H1 (cell line): ENCODE measurements at regions not wholly inside any gene's neighbourhood (a gene's known extent, or its start where the extent isn't known, plus 50 kb on each side); places are given as distances from the start of the nearest gene placed in this dataset.

ENCODE experiments used
- CTCF ChIA-PET: fragments of 300-600 bp; sonication (Branson Sonifier 250); formaldehyde crosslinking; loops from one replicate; lab custom pipeline; 2021; ENCODE audit not compliant: partially characterized antibody; lab: Charles Lee
- POLR2A ChIA-PET: fragments of 300-600 bp; sonication (Branson Sonifier 250); formaldehyde crosslinking; loops from one replicate; lab custom pipeline; 2021; ENCODE audit warnings: inconsistent platforms; ENCODE audit not compliant: partially characterized antibody; lab: Charles Lee
- DNase-seq, 2 experiments: peaks; one replicate each; pipeline versions ENCODE4 v3.0.0 to v3.0.0-alpha.2; 2010 to 2022; ENCODE audit warnings: low spot score in 2 of 2, low read depth in 1 of 2, mixed read lengths in 1 of 2
- FAIRE-seq: peaks from 2 replicates; lab custom pipeline; 2011; peaks lifted over from hg19 to GRCh38; lab: Jason Lieb, UNC
- H2AFZ ChIP-seq: 2 replicates; pipeline ENCODE4 v1.8.1; 2012; ENCODE audit warnings: low read length, inconsistent platforms
- H2AK5ac ChIP-seq: 2 replicates; pipeline ENCODE4 v1.6.1; 2013; ENCODE audit warnings: low read depth, low read length
- H2BK120ac ChIP-seq: replicated peaks from 2 replicates; pipeline ENCODE3; 2013; ENCODE audit warnings: low read depth, low read length, inconsistent platforms
- H2BK12ac ChIP-seq: 2 replicates; pipeline ENCODE4 v1.6.1; 2013; ENCODE audit warnings: low read depth, low read length
- H2BK15ac ChIP-seq: 2 replicates; pipeline ENCODE4 v1.6.1; 2013; ENCODE audit warnings: low read length
- H2BK20ac ChIP-seq: 2 replicates; pipeline ENCODE4 v1.6.1; 2013; ENCODE audit warnings: low read length
- H2BK5ac ChIP-seq: 2 replicates; pipeline ENCODE4 v1.6.1; 2013; ENCODE audit warnings: low read depth, low read length
- H3K14ac ChIP-seq: 2 replicates; pipeline ENCODE4 v1.6.1; 2013; ENCODE audit warnings: inconsistent platforms; ENCODE audit not compliant: insufficient read length
- H3K18ac ChIP-seq: 2 replicates; pipeline ENCODE4 v1.6.1; 2013; ENCODE audit warnings: low read length; ENCODE audit errors: extremely low read depth
- H3K23ac ChIP-seq: 2 replicates; pipeline ENCODE4 v1.6.1; 2013; ENCODE audit warnings: inconsistent platforms; ENCODE audit not compliant: insufficient read length
- H3K23me2 ChIP-seq: 2 replicates; pipeline ENCODE4 v1.6.1; 2013; ENCODE audit warnings: low read depth, low read length
- H3K27ac ChIP-seq: 2 replicates; pipeline ENCODE4 v1.6.1; 2011; ENCODE audit warnings: low read depth, low read length, inconsistent platforms
- H3K27me3 ChIP-seq, 4 experiments: replicated peaks in 1 of 4; 1 replicate in 1 of 4; 2 replicates in 3 of 4; pipeline versions ENCODE4 v1.6.1 to v1.8.1; 2011 to 2013; ENCODE audit warnings: low read length in 3 of 4, mild to moderate bottlenecking in 3 of 4, inconsistent platforms in 2 of 4, mixed read lengths in 2 of 4, moderate library complexity in 1 of 4; ENCODE audit not compliant: control insufficient read depth in 3 of 4, insufficient read depth in 3 of 4; ENCODE audit errors: extremely low read depth in 1 of 4
- H3K36me3 ChIP-seq, 4 experiments: 2 replicates each; pipeline versions ENCODE4 v1.6.1 to v1.8.1; 2011 to 2013; ENCODE audit warnings: mild to moderate bottlenecking in 4 of 4, low read length in 3 of 4, moderate library complexity in 2 of 4, control low read depth in 1 of 4, inconsistent platforms in 1 of 4; ENCODE audit not compliant: insufficient read depth in 4 of 4, control insufficient read depth in 2 of 4
- H3K4ac ChIP-seq: replicated peaks from 2 replicates; pipeline ENCODE3; 2013; ENCODE audit warnings: low read length, low read depth, mixed read lengths, inconsistent platforms; ENCODE audit not compliant: insufficient read length
- H3K4me1 ChIP-seq, 4 experiments: replicated peaks in 1 of 4; 1 replicate in 1 of 4; 2 replicates in 3 of 4; pipeline versions ENCODE4 v1.6.1 to v1.8.1; 2011 to 2013; ENCODE audit warnings: low read length in 3 of 4, inconsistent platforms in 2 of 4, mixed read lengths in 1 of 4; ENCODE audit not compliant: insufficient read depth in 4 of 4, control insufficient read depth in 3 of 4
- H3K4me2 ChIP-seq, 2 experiments: 2 replicates each; pipeline versions ENCODE4 v1.6.1 to v1.8.1; 2011 to 2013; ENCODE audit warnings: low read depth in 2 of 2, low read length in 2 of 2, control low read depth in 1 of 2, inconsistent platforms in 1 of 2, mild to moderate bottlenecking in 1 of 2; ENCODE audit not compliant: insufficient read depth in 1 of 2
- H3K4me3 ChIP-seq, 4 experiments: fragments of 200-600, 300-600 bp in 1 of 4; sonication (generic), shearing (Covaris generic), sonication (Bioruptor Twin) in 1 of 4; 2 replicates each; pipeline versions ENCODE4 v1.5.1 to v1.8.1; 2011 to 2016; ENCODE audit warnings: low read length in 4 of 4, low read depth in 3 of 4, control low read depth in 2 of 4, inconsistent platforms in 2 of 4, mild to moderate bottlenecking in 2 of 4, mixed read lengths in 1 of 4, moderate library complexity in 1 of 4; ENCODE audit not compliant: insufficient read depth in 2 of 4; ENCODE audit errors: extremely low read depth in 1 of 4
- H3K56ac ChIP-seq: replicated peaks from 2 replicates; pipeline ENCODE3; 2013; ENCODE audit warnings: low read depth, mild to moderate bottlenecking, mixed read lengths, low read length, inconsistent platforms; ENCODE audit not compliant: insufficient read length
- H3K79me1 ChIP-seq: 2 replicates; pipeline ENCODE4 v1.6.1; 2013; ENCODE audit warnings: low read depth, low read length, control low read depth
- H3K79me2 ChIP-seq, 2 experiments: 2 replicates each; pipeline versions ENCODE4 v1.6.1 to v1.8.1; 2012 to 2013; ENCODE audit warnings: low read length in 2 of 2, mild to moderate bottlenecking in 2 of 2, inconsistent platforms in 1 of 2; ENCODE audit not compliant: insufficient read depth in 2 of 2, control insufficient read depth in 1 of 2
- H3K9ac ChIP-seq, 4 experiments: replicated peaks in 1 of 4; 1 replicate in 1 of 4; 2 replicates in 3 of 4; pipeline versions ENCODE4 v1.6.1 to v1.8.1; 2011 to 2013; ENCODE audit warnings: low read depth in 3 of 4, low read length in 3 of 4, control low read depth in 2 of 4, mild to moderate bottlenecking in 2 of 4, moderate library complexity in 2 of 4, inconsistent platforms in 1 of 4; ENCODE audit errors: extremely low read depth in 1 of 4
- H3K9me3 ChIP-seq, 2 experiments: 2 replicates each; pipeline versions ENCODE4 v1.6.1 to v1.8.1; 2012 to 2013; ENCODE audit warnings: mild to moderate bottlenecking in 2 of 2, moderate library complexity in 2 of 2, control low read depth in 1 of 2, inconsistent platforms in 1 of 2, low read depth in 1 of 2, low read length in 1 of 2, mixed read lengths in 1 of 2; ENCODE audit not compliant: insufficient read depth in 2 of 2
- H4K20me1 ChIP-seq, 2 experiments: replicated peaks in 1 of 2; 2 replicates each; pipeline versions ENCODE3 to v1.8.1; 2011 to 2013; ENCODE audit warnings: inconsistent platforms in 2 of 2, low read length in 2 of 2, mild to moderate bottlenecking in 1 of 2; ENCODE audit not compliant: insufficient read depth in 2 of 2, control insufficient read depth in 1 of 2
- H4K5ac ChIP-seq: 2 replicates; pipeline ENCODE4 v1.6.1; 2013; ENCODE audit warnings: low read length, low read depth, mixed read lengths, inconsistent platforms; ENCODE audit not compliant: insufficient read length
- H4K8ac ChIP-seq: 2 replicates; pipeline ENCODE4 v1.8.0; 2013; ENCODE audit warnings: mild to moderate bottlenecking, moderate library complexity, low read length, inconsistent platforms; ENCODE audit not compliant: insufficient read depth; ENCODE audit errors: extremely low read depth
- H4K91ac ChIP-seq: replicated peaks from 2 replicates; pipeline ENCODE3; 2013; ENCODE audit warnings: low read length, mixed read lengths, inconsistent platforms; ENCODE audit not compliant: insufficient read length
- ATF3 ChIP-seq: IDR thresholded peaks from 2 replicates; pipeline ENCODE4 v1.6.1; 2011; ENCODE audit warnings: low read depth, mild to moderate bottlenecking, low read length; ENCODE audit not compliant: insufficient read depth
- BACH1 ChIP-seq: IDR thresholded peaks from 2 replicates; pipeline ENCODE4 v1.6.1; 2012; ENCODE audit warnings: low read length, improper control_type of control experiment
- E2F6 ChIP-seq: IDR thresholded peaks from 2 replicates; pipeline ENCODE4 v1.6.1; 2012; ENCODE audit warnings: inconsistent platforms
- EGR1 ChIP-seq: IDR thresholded peaks from 2 replicates; pipeline ENCODE4 v1.6.1; 2011; ENCODE audit warnings: low read depth, low read length, borderline replicate concordance
- EZH2 ChIP-seq: fragments of 200-600 bp; sonication (generic); IDR thresholded peaks from 2 replicates; pipeline ENCODE4 v1.7.1; 2012; ENCODE audit warnings: low read depth, mild to moderate bottlenecking, moderate library complexity, low read length, inconsistent platforms; ENCODE audit not compliant: severe bottlenecking
- KDM5A ChIP-seq: fragments of 200-600 bp; IDR thresholded peaks from 2 replicates; pipeline ENCODE4 v1.7.1; 2012; ENCODE audit warnings: mild to moderate bottlenecking, low read length, inconsistent platforms, mixed read lengths
- RNF2 ChIP-seq: fragments of 200-900, 300-1000 bp; sonication (generic); IDR thresholded peaks from 2 replicates; pipeline ENCODE4 v1.7.1; 2016; ENCODE audit warnings: borderline replicate concordance, low read depth, mild to moderate bottlenecking, antibody characterized with exemption, low read length; ENCODE audit not compliant: poor library complexity, severe bottlenecking; ENCODE audit errors: missing control alignments
- SUZ12 ChIP-seq: fragments of 200-600 bp; sonication (generic); IDR thresholded peaks from 2 replicates; pipeline ENCODE4 v1.6.1; 2012; ENCODE audit warnings: mild to moderate bottlenecking, inconsistent platforms, low read length, moderate library complexity, mixed read lengths
- TBP ChIP-seq: IDR thresholded peaks from 2 replicates; pipeline ENCODE4 v1.6.1; 2011; ENCODE audit warnings: low read depth, low read length, improper control_type of control experiment
- WGBS, 2 experiments: shearing (Covaris generic) in 1 of 2; methylation state at CpG; one replicate each; pipeline versions ENCODE4 v1.1.6 to v1.1.7; 2013 to 2015; ENCODE audit warnings: low lambda C conversion rate in 2 of 2, mixed read lengths in 2 of 2, inconsistent platforms in 1 of 2, low coverage in 1 of 2, missing lambda C conversion rate in 1 of 2; ENCODE audit not compliant: insufficient replicate concordance in 2 of 2, insufficient coverage in 1 of 2, insufficient read length in 1 of 2; ENCODE audit errors: extremely low coverage in 1 of 2, missing lambda C conversion rate in 1 of 2; 5-methylcytosine and 5-hydroxymethylcytosine counted together

GRCh38 chr1:37174341-37174740 lies 140.0 kb upstream of the GRIK3 start:
- Histone ChIP-seq H2BK12ac (no peak overlapping the region), H2BK120ac (no peak overlapping the region), H4K91ac (no peak overlapping the region), H3K4me2 (no peak overlapping the region), H3K23me2 (no peaks in the 10 kb centered on the region), H3K79me1 (no peaks in the 10 kb centered on the region), H4K8ac (no peak overlapping the region), H2BK20ac (no peak overlapping the region), H4K5ac (no peak overlapping the region), H3K4me1 (no peaks in the 10 kb centered on the region; a peak in 2 of 7 replicates), H4K20me1 (no peaks in the 10 kb centered on the region), H3K56ac (no peak overlapping the region), H2AFZ (no peak overlapping the region), H3K9me3 (no peaks in the 10 kb centered on the region), H3K18ac (no peak overlapping the region), H3K27ac (no peak overlapping the region), H2BK15ac (no peak overlapping the region; the same call in 1 of the 2 replicates), H3K9ac (no peak overlapping the region), H3K27me3 (no peaks in the 10 kb centered on the region), H3K23ac (no peak overlapping the region), H2AK5ac (no peak overlapping the region), H3K4ac (no peak overlapping the region), H3K79me2 (no peaks in the 10 kb centered on the region), H2BK5ac (no peak overlapping the region), H3K4me3 (no peak overlapping the region), H3K36me3 (no peaks in the 10 kb centered on the region), H3K14ac (no peak overlapping the region)
- POLR2A ChIA-PET, result no interaction called here
- no peak for DNase-seq
- CTCF ChIA-PET, result interaction anchor here (0.6 to 1.3 kb wide), 4 partner anchors 14 to 382 kb away, joined by 3 to 4 read pairs (median 4); no protein-coding TSS in a partner anchor
- FAIRE-seq, result no peak
- WGBS, 2 experiments, result 82% methylated on average over 3 of the region's 3 CpGs; no CpG with 5 or more reads in 1 of the 2 experiments
- TF ChIP-seq TBP (no peak), E2F6 (no peak), SUZ12 (no peak), EGR1 (no peak), BACH1 (no peak), EZH2 (no peak), RNF2 (no peak), ATF3 (no peak), KDM5A (no peak)
